GM12878 (cell line): ENCODE measurements at regions not wholly inside any gene's neighbourhood (a gene's known extent, or its start where the extent isn't known, plus 50 kb on each side); places are given as distances from the start of the nearest gene placed in this dataset.

Experiments
- ATAC-seq: fragments of 200-7000 bp; cut with Tn5 transposase; 3 replicates; pipeline ENCODE4 v1.9.1; 2020; ENCODE audit warnings: mild to moderate bottlenecking, moderate library complexity
- BruUV-seq: library from RNA; stranded (reverse); fragments of 400-500 nt; replicated peaks from 2 replicates; lab custom pipeline; 2021; lab: Mats Ljungman, UMichigan
- CTCF ChIA-PET: fragments of 300-600 bp; sonication (Branson Sonifier 250); formaldehyde crosslinking; extraction: SDS; loops from one replicate; lab custom pipeline; 2021; ENCODE audit warnings: inconsistent platforms; lab: Yijun Ruan, JAX
- POLR2A ChIA-PET: fragments of 350-600 bp; formaldehyde crosslinking; extraction: SDS; loops from one replicate; lab custom pipeline; 2021; ENCODE audit warnings: inconsistent platforms; lab: Charles Lee
- RAD21 ChIA-PET: fragments of 300-600 bp; sonication (Branson Sonifier 250); formaldehyde crosslinking; loops from one replicate; lab custom pipeline; 2023; ENCODE audit warnings: antibody characterized with exemption; ENCODE audit not compliant: unreplicated experiment; lab: Charles Lee
- SMC1A ChIA-PET: fragments of 300-600 bp; sonication (Branson Sonifier 250); formaldehyde crosslinking; loops from one replicate; lab custom pipeline; 2023; ENCODE audit not compliant: unreplicated experiment, uncharacterized antibody; lab: Charles Lee
- DNase-seq: peaks from one replicate; pipeline ENCODE4 v3.0.0-alpha.2; 2011; ENCODE audit warnings: low read depth, low spot score
- FAIRE-seq: peaks from 3 replicates; lab custom pipeline; 2011; peaks lifted over from hg19 to GRCh38; lab: Jason Lieb, UNC
- H2AFZ ChIP-seq: 2 replicates; pipeline ENCODE4 v1.6.0; 2011; ENCODE audit warnings: low read depth, low read length, control low read depth; ENCODE audit not compliant: control insufficient read depth
- H3K27ac ChIP-seq: 2 replicates; pipeline ENCODE4 v1.5.1; 2011; ENCODE audit warnings: control low read depth; ENCODE audit not compliant: control insufficient read depth, insufficient read depth
- H3K27me3 ChIP-seq, 2 experiments: replicated peaks in 1 of 2; 2 replicates each; pipeline versions ENCODE4 v1.6.0 to v1.6.1; 2011; ENCODE audit warnings: low read length in 1 of 2; ENCODE audit not compliant: control insufficient read depth in 2 of 2, insufficient read depth in 2 of 2
- H3K36me3 ChIP-seq, 2 experiments: 2 replicates each; pipeline ENCODE4 v1.5.1; 2011; ENCODE audit warnings: low read length in 1 of 2; ENCODE audit not compliant: control insufficient read depth in 2 of 2, insufficient read depth in 2 of 2
- H3K4me1 ChIP-seq: 2 replicates; pipeline ENCODE4 v1.6.1; 2011; ENCODE audit warnings: mild to moderate bottlenecking, low read length, moderate library complexity, mixed read lengths; ENCODE audit not compliant: control insufficient read depth, insufficient read depth
- H3K4me2 ChIP-seq: 2 replicates; pipeline ENCODE4 v1.6.0; 2011; ENCODE audit warnings: control low read depth; ENCODE audit not compliant: control insufficient read depth, insufficient read depth
- H3K4me3 ChIP-seq: fragments of 200-600 bp; sonication (generic); 2 replicates; pipeline ENCODE4 v1.5.1; 2016
- H3K79me2 ChIP-seq: 2 replicates; pipeline ENCODE4 v1.6.0; 2011; ENCODE audit warnings: low read length; ENCODE audit not compliant: control insufficient read depth, insufficient read depth
- H3K9ac ChIP-seq: 2 replicates; pipeline ENCODE4 v1.8.0; 2011; ENCODE audit warnings: low read length, control low read depth, mixed read lengths; ENCODE audit not compliant: control insufficient read depth, insufficient read depth
- H3K9me3 ChIP-seq: replicated peaks from 3 replicates; pipeline ENCODE4 v1.5.1; 2011; ENCODE audit warnings: mild to moderate bottlenecking, low read length; ENCODE audit not compliant: control insufficient read depth, insufficient read depth
- H4K20me1 ChIP-seq: 2 replicates; pipeline ENCODE4 v1.6.0; 2011; ENCODE audit not compliant: control insufficient read depth, insufficient read depth
- GABPA ChIP-seq: IDR thresholded peaks from 2 replicates; pipeline ENCODE4 v1.6.1; 2014; ENCODE audit warnings: antibody characterized with exemption, low read depth, mild to moderate bottlenecking, inconsistent platforms
- HDAC6 ChIP-seq: fragments of 200-600 bp; sonication (generic); IDR thresholded peaks from one replicate; pipeline ENCODE4 v1.8.0; 2017; ENCODE audit warnings: antibody characterized with exemption; ENCODE audit not compliant: unreplicated experiment
- HDGF ChIP-seq: fragments of 450-650 bp; IDR thresholded peaks from 2 replicates; pipeline ENCODE4 v1.6.1; 2016; ENCODE audit warnings: antibody characterized with exemption
- IRF4 ChIP-seq: IDR thresholded peaks from 2 replicates; pipeline ENCODE4 v1.6.1; 2011; ENCODE audit warnings: low read depth, low read length
- KAT2A ChIP-seq: conservative IDR thresholded peaks from 2 replicates; pipeline ENCODE4 v1.6.1; 2011; ENCODE audit warnings: low read depth, low read length; ENCODE audit not compliant: control insufficient read depth
- MEF2B ChIP-seq: fragments of 450-650 bp; IDR thresholded peaks from 2 replicates; pipeline ENCODE4 v1.6.1; 2018; ENCODE audit warnings: mild to moderate bottlenecking, moderate library complexity; ENCODE audit not compliant: partially characterized antibody, poor library complexity, severe bottlenecking
- NFYA ChIP-seq: IDR thresholded peaks from 2 replicates; pipeline ENCODE4 v1.6.1; 2011; ENCODE audit warnings: low read depth, mild to moderate bottlenecking, low read length, improper control_type of control experiment, borderline replicate concordance
- NR2C2 ChIP-seq: IDR thresholded peaks from 2 replicates; pipeline ENCODE4 v1.6.1; 2011; ENCODE audit warnings: borderline replicate concordance, low read depth; ENCODE audit not compliant: control insufficient read depth, insufficient read length
- POLR2AphosphoS2 ChIP-seq: IDR thresholded peaks from 2 replicates; pipeline ENCODE4 v1.6.1; 2011; ENCODE audit warnings: low read depth, mild to moderate bottlenecking, low read length, improper control_type of control experiment, moderate library complexity
- RELA ChIP-seq: fragments of 450-650 bp; IDR thresholded peaks from 2 replicates; pipeline ENCODE4 v1.8.0; 2014; ENCODE audit warnings: borderline replicate concordance; ENCODE audit not compliant: partially characterized antibody
- TAF1 ChIP-seq: IDR thresholded peaks from 2 replicates; pipeline ENCODE4 v1.6.1; 2011; ENCODE audit warnings: mild to moderate bottlenecking, low read depth, low read length, borderline replicate concordance
- ZNF384 ChIP-seq: IDR thresholded peaks from 2 replicates; pipeline ENCODE4 v1.6.1; 2012; ENCODE audit warnings: low read depth, mild to moderate bottlenecking, low read length, improper control_type of control experiment, borderline replicate concordance
- WGBS: methylation state at CpG from one replicate; pipeline ENCODE4 v1.1.6; 2016; ENCODE audit warnings: low lambda C conversion rate; ENCODE audit not compliant: insufficient replicate concordance, insufficient coverage; ENCODE audit errors: missing lambda C conversion rate; 5-methylcytosine and 5-hydroxymethylcytosine counted together
- in situ Hi-C: fragments of 300-500 bp; cut with MboI; formaldehyde crosslinking; loops from 9 replicates; pipeline ENCODE4 v1.14.3; 2018; ENCODE audit warnings: mixed read lengths
- intact Hi-C: fragments of 100-400 bp; cut with micrococcal nuclease; formaldehyde crosslinking; loops from one replicate; pipeline ENCODE4 v1.14.2; 2022; ENCODE audit not compliant: unreplicated experiment
- TF ChIP-seq, protein P1 (sequence below): fragments of 450-650 bp; IDR thresholded peaks from 2 replicates; pipeline ENCODE4 v1.6.1; 2017; ENCODE audit warnings: antibody characterized with exemption, mild to moderate bottlenecking, moderate library complexity
- TF ChIP-seq, protein P2 (sequence below): fragments of 450-650 bp; IDR thresholded peaks from 2 replicates; pipeline ENCODE4 v1.6.1; 2017; ENCODE audit warnings: low read depth, mild to moderate bottlenecking, moderate library complexity
- TF ChIP-seq, protein P3 (sequence below): fragments of 450-650 bp; IDR thresholded peaks from 2 replicates; pipeline ENCODE4 v1.6.1; 2016; ENCODE audit warnings: mild to moderate bottlenecking

DNA sequence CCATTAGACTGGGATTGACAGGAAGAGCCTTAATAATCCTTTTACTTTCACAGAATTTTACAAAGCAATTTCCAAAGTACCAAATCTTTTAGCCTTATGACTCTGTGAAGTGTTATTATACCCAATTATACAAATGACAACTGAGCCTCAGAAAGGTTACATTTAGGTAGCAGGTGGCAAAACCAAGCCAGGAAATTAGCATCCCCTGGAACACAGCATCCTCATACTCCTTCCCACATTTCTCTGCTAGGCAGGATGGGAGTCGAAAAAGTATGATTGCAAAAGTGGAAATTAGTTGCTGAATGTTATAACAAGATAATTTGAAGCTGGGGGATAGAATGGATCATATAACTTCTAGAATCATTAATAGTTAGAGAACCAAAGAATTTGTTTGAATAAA, 359.7 kb upstream of the PDGFD start:
- intact Hi-C loops, result no loop called here
- Histone ChIP-seq H3K27ac (no peak overlapping the region), H3K27me3 (no peaks in the 10 kb centered on the region), H3K4me3 (no peak overlapping the region), H3K9ac (no peak overlapping the region), H3K79me2 (no peaks in the 10 kb centered on the region), H3K36me3 (no peaks in the 10 kb centered on the region), H3K4me2 (no peak overlapping the region), H3K9me3 (no peaks in the 10 kb centered on the region), H2AFZ (no peak overlapping the region), H4K20me1 (no peaks in the 10 kb centered on the region), H3K4me1 (no peaks in the 10 kb centered on the region)
- in situ Hi-C loops, result no loop called here
- ChIA-PET POLR2A (no interaction called here), RAD21 (no interaction called here), SMC1A (no interaction called here), CTCF (interaction anchor here (1.0 kb wide), 1 partner anchor 10 kb away, joined by 3 read pairs; no protein-coding TSS in a partner anchor)
- no peak for TF ChIP-seq NFYA
- no peak for TF ChIP-seq NR2C2
- TF ChIP-seq, protein P1, sequence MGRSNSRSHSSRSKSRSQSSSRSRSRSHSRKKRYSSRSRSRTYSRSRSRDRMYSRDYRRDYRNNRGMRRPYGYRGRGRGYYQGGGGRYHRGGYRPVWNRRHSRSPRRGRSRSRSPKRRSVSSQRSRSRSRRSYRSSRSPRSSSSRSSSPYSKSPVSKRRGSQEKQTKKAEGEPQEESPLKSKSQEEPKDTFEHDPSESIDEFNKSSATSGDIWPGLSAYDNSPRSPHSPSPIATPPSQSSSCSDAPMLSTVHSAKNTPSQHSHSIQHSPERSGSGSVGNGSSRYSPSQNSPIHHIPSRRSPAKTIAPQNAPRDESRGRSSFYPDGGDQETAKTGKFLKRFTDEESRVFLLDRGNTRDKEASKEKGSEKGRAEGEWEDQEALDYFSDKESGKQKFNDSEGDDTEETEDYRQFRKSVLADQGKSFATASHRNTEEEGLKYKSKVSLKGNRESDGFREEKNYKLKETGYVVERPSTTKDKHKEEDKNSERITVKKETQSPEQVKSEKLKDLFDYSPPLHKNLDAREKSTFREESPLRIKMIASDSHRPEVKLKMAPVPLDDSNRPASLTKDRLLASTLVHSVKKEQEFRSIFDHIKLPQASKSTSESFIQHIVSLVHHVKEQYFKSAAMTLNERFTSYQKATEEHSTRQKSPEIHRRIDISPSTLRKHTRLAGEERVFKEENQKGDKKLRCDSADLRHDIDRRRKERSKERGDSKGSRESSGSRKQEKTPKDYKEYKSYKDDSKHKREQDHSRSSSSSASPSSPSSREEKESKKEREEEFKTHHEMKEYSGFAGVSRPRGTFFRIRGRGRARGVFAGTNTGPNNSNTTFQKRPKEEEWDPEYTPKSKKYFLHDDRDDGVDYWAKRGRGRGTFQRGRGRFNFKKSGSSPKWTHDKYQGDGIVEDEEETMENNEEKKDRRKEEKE, result no peak
- TF ChIP-seq HDAC6, result no peak
- TF ChIP-seq, protein P2, sequence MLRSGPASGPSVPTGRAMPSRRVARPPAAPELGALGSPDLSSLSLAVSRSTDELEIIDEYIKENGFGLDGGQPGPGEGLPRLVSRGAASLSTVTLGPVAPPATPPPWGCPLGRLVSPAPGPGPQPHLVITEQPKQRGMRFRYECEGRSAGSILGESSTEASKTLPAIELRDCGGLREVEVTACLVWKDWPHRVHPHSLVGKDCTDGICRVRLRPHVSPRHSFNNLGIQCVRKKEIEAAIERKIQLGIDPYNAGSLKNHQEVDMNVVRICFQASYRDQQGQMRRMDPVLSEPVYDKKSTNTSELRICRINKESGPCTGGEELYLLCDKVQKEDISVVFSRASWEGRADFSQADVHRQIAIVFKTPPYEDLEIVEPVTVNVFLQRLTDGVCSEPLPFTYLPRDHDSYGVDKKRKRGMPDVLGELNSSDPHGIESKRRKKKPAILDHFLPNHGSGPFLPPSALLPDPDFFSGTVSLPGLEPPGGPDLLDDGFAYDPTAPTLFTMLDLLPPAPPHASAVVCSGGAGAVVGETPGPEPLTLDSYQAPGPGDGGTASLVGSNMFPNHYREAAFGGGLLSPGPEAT, result no peak
- TF ChIP-seq POLR2AphosphoS2, result no peak
- no peak for TF ChIP-seq GABPA
- no peak for TF ChIP-seq KAT2A
- no peak for TF ChIP-seq IRF4
- TF ChIP-seq RELA, result no peak
- no peak for TF ChIP-seq MEF2B
- no peak for TF ChIP-seq ZNF384
- TF ChIP-seq, protein P3, sequence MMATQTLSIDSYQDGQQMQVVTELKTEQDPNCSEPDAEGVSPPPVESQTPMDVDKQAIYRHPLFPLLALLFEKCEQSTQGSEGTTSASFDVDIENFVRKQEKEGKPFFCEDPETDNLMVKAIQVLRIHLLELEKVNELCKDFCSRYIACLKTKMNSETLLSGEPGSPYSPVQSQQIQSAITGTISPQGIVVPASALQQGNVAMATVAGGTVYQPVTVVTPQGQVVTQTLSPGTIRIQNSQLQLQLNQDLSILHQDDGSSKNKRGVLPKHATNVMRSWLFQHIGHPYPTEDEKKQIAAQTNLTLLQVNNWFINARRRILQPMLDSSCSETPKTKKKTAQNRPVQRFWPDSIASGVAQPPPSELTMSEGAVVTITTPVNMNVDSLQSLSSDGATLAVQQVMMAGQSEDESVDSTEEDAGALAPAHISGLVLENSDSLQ, result no peak
- no peak for TF ChIP-seq HDGF
- TF ChIP-seq TAF1, result no peak
- FAIRE-seq, result no peak
- DNase-seq, result no peak
- ATAC-seq, result no peak
- BruUV-seq, result no TSS peak
- 0% methylated on average over 1 of the region's 1 CpG for WGBS
